ENCODE measurements at regions not wholly inside any gene's neighbourhood (a gene's known extent, or its start where the extent isn't known, plus 50 kb on each side); places are given as distances from the start of the nearest gene placed in this dataset.

- H3K9me3 ChIP-seq (ENCODE audit: control insufficient read depth in 1 of 2, insufficient read depth in 1 of 2, low read length in 2 of 2): no peaks in the 10 kb centered on the region
- Mint-ChIP-seq H3K27ac (no peak overlapping the region), H3K36me3 (ENCODE audit: low read depth) (no peaks in the 10 kb centered on the region), H3K9me3 (no peaks in the 10 kb centered on the region), H3K4me1 (ENCODE audit: low read depth) (no peaks in the 10 kb centered on the region), H3K27me3 (no peaks in the 10 kb centered on the region), H3K4me3 (no peak overlapping the region)
- H3K27ac ChIP-seq (ENCODE audit: low read depth in 1 of 2, low read length in 2 of 2): no peak overlapping the region
- ATAC-seq (ENCODE audit: poor library complexity): no peak
- no peaks in the 10 kb centered on the region for H3K36me3 ChIP-seq (ENCODE audit: insufficient read depth, low read length)
- intact Hi-C loops (cut with DNase I, micrococcal nuclease): no loop called here
- ChIA-PET CTCF (no interaction called here), POLR2A (no interaction called here)
- DNase-seq: no peak
- H3K4me3 ChIP-seq (ENCODE audit: low read length): no peak overlapping the region
- no peak for TF ChIP-seq CTCF (IDR thresholded peaks at IDR 0.05)
- no peaks in the 10 kb centered on the region for H3K27me3 ChIP-seq (ENCODE audit: control insufficient read depth in 1 of 2, insufficient read depth in 2 of 2, low read length in 2 of 2)
- H3K4me1 ChIP-seq (ENCODE audit: insufficient read depth, low read length): no peaks in the 10 kb centered on the region
These were observed 455.4 kb downstream of the EBF1 start for GRCh38 chr5:158644301-158644700.

GRCh38 chr5:158643840-158644239 lies 455.9 kb downstream of the EBF1 start:
- ATAC-seq (ENCODE audit: poor library complexity): no peak
- ChIA-PET CTCF (no interaction called here), POLR2A (no interaction called here)
- Histone ChIP-seq H3K27ac (ENCODE audit: low read depth in 1 of 2, low read length in 2 of 2) (no peak overlapping the region), H3K4me1 (ENCODE audit: insufficient read depth, low read length) (no peaks in the 10 kb centered on the region), H3K27me3 (ENCODE audit: control insufficient read depth in 1 of 2, insufficient read depth in 2 of 2, low read length in 2 of 2) (no peaks in the 10 kb centered on the region), H3K9me3 (ENCODE audit: control insufficient read depth in 1 of 2, insufficient read depth in 1 of 2, low read length in 2 of 2) (no peaks in the 10 kb centered on the region), H3K36me3 (ENCODE audit: insufficient read depth, low read length) (no peaks in the 10 kb centered on the region), H3K4me3 (ENCODE audit: low read length) (no peak overlapping the region)
- Mint-ChIP-seq H3K4me1 (ENCODE audit: low read depth) (no peaks in the 10 kb centered on the region), H3K4me3 (no peak overlapping the region), H3K27me3 (no peaks in the 10 kb centered on the region), H3K36me3 (ENCODE audit: low read depth) (no peaks in the 10 kb centered on the region), H3K9me3 (no peaks in the 10 kb centered on the region), H3K27ac (no peak overlapping the region)
- DNase-seq: no peak
- no peak for TF ChIP-seq CTCF (IDR thresholded peaks at IDR 0.05)
- intact Hi-C loops (cut with DNase I, micrococcal nuclease): no loop called here

DNA sequence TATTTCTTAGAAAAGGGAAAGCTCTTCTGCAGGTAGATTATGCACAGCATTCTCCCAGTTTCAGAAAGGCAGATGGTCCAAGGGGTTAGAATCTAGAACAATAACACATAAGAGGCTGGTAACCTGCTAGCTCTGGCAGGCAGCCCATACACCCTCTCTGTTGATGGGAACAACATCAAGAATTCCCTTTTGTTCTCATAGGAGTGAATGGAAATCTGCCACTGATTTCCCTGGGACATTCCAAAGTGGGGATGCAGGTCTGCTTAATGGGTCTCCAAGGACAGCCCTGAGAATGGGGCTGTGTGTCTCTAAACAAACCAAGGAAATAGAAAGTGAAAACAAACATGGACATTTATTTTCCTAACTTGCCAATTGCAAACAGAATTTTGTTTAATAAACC lies 456.8 kb downstream of the EBF1 start:
- H3K4me1 Mint-ChIP-seq (ENCODE audit: low read depth): no peaks in the 10 kb centered on the region
- no peaks in the 10 kb centered on the region for H3K9me3 Mint-ChIP-seq
- H3K4me3 Mint-ChIP-seq: no peak overlapping the region
- H3K4me3 ChIP-seq (ENCODE audit: low read length): no peak overlapping the region
- ChIA-PET POLR2A (no interaction called here), CTCF (no interaction called here)
- no peak overlapping the region for H3K27ac Mint-ChIP-seq
- no peak for DNase-seq
- H3K27ac ChIP-seq (ENCODE audit: low read depth in 1 of 2, low read length in 2 of 2): no peak overlapping the region
- no peaks in the 10 kb centered on the region for H3K36me3 ChIP-seq (ENCODE audit: insufficient read depth, low read length)
- H3K9me3 ChIP-seq (ENCODE audit: control insufficient read depth in 1 of 2, insufficient read depth in 1 of 2, low read length in 2 of 2): no peaks in the 10 kb centered on the region
- H3K36me3 Mint-ChIP-seq (ENCODE audit: low read depth): no peaks in the 10 kb centered on the region
- no peak for ATAC-seq (ENCODE audit: poor library complexity)
- H3K27me3 Mint-ChIP-seq: no peaks in the 10 kb centered on the region
- no peaks in the 10 kb centered on the region for H3K27me3 ChIP-seq (ENCODE audit: control insufficient read depth in 1 of 2, insufficient read depth in 2 of 2, low read length in 2 of 2)
- intact Hi-C loops (cut with DNase I, micrococcal nuclease): no loop called here
- TF ChIP-seq CTCF (IDR thresholded peaks at IDR 0.05): no peak
- no peaks in the 10 kb centered on the region for H3K4me1 ChIP-seq (ENCODE audit: insufficient read depth, low read length)

All from CD4-positive, alpha-beta T cell (primary cell).